COLO829 (cell line): ENCODE measurements at regions not wholly inside any gene's neighbourhood (a gene's known extent, or its start where the extent isn't known, plus 50 kb on each side); places are given as distances from the start of the nearest gene placed in this dataset.

Experiments
- DNase-seq: peaks from one replicate; pipeline ENCODE4 v3.0.0; 2012; ENCODE audit warnings: low spot score

DNA sequence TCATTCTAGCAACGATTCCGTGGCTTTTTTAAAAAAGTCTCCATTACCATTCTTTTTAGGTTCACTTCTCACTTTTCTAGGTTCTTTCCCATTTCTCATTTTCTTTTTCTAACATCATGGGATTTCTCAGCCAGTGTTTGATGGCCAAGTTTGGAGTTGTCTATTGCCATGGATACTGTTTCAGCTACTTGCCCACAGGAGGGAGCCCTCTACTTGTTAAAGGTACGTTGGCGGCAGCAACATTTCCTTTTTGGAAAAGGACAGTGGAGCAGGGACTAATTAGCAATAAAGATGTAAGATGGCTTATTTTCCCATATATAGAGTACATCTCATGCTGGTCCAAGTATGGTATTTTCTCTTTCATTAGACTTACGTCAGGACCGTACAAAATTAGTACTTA lies 2257.5 kb upstream of the C9orf72 start:
- DNase-seq, result peak; percentile 3

DNA sequence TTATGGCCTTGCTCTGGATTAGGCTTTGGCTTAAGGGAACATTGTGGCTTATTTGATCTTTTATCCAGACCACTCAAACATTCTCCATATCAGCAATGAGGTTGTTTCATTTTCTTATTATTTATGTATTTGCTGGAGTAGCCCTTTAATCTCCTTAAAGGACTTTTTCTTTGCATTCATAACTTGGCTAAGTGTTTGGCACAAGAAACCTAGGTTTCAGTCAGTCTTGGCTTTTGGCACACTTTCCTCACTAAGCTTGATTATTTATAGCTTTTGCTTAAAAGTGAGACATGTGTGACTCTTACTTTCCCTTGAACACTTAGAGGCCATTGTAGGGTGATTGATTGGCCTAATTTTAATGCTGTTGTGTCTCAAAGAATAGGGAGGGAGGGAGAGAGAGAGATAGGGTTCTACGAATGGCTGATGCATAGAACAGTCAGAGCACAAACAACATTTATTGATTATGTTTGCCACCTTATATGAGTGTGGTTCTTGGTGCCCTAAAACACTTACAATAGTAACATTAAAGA lies 2265.3 kb upstream of the C9orf72 start:
- DNase-seq, result no peak

DNA sequence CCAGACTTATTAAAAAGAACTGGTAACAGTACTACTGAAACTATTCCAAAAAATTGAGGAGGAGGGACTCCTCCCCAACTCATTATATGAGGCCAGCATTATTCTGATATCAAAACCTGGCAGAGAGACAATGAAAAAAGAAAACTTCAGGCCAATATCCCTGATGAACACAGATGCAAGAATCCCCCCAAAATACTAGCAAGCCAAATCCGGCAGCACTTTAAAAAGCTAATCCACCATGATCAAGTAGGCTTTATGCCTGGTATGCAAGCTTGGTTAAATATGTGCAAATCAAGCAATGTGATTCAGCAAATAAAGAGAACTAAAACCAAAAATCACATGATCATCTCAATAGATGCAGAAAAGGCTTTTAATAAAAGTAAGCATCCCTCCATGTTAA lies 2271.0 kb upstream of the C9orf72 start:
- DNase-seq, result no peak

DNA sequence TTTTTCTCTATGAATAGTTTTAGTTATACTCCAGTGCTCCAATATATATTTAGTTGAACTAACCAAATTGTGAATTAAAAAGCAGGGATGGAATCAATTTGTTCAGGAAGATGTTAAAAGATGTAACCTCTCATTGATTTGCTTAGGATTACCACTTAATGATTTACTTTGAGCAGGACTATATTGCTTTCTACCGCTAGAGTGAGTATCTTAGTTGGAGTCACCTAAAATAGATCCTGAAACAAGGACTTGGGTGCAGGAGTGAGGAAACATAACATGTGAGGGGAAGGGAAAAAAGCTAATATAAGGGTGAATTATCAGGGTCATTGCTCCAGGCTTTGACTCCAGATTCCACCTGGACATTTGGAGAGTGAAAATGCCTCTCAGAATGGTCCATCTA lies 2277.4 kb upstream of the C9orf72 start:
- no peak for DNase-seq

DNA sequence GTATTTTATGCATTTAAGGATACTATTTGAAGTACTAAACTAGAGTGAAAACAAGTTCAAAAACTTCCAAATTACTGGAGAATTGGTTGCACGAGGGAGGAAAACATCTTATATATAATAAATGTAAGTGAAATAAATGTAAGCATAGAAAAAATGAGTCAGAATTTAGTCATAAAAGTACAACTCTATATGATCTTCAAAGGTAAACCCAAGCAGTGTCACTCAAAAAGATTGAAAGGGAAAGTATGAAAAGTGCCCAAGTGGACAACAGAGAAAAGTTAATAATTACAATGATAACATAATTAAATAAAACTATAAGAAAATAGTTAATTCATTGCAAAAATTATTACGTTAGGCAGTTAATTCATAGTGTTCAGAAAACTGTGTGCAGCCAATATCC lies 2288.5 kb upstream of the C9orf72 start:
- no peak for DNase-seq

DNA sequence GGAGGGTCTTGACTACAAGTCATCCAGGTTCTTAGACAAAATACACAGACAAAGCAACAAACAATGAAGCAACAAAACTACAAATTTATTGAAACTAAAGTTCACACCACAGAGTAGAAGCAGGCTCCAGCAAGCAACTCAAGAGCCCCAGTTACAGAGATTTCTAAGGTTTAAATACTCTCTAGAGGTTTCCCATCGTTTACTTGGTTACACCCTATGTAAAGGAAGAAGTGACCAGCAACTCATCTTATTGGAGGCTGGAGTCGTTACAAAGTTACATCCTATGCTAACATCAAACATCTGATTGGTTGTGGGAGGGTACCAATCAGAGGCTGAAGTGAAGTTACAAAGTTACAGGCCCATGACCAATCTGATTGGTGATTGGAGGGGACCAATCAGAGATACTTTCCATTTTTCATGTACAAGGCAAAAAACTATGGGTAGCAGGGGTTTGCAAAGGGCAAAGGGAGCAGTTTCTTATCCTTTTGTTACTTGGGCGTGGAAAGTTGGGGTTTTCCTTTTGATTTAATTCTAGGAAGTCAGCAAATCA lies 2292.6 kb upstream of the C9orf72 start:
- DNase-seq, result no peak

DNA sequence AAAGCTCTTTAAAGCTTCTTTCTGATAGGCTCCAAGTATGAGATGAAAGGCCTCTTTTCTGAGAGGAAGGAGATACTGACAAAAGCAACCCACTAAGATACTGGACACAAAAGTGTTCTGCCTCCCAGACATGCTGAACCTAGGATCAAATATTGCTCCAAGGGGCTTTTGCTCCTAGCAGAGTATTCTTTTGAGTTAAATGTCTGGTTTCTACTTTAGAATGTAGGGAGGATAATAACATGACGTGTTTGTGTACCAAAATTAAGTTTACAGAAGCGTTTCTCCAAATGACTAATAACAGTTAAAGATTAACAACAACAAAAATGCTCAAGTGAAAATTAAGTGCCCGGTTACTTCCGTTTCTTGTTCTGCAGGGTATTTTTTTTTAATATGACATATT lies 2293.3 kb upstream of the C9orf72 start:
- DNase-seq, result no peak

DNA sequence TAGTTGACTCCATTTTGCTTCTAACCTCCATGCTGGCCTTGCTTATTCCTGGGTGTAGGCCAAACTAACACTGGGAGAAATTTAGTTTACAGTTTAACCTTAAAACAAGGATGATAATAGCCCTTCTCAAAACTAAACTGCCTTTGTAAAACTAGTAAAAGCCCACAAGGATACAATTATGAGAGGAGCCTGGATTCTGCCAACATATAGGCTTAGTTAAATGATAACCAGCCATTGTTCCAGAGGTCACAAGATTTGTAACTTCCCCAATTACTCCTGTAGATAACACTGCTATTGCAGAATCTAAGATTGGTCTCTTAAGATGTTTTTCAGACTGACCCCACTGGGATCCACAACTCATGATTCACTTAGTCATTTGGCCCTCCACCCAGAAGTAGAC lies 2300.3 kb upstream of the C9orf72 start:
- no peak for DNase-seq

DNA sequence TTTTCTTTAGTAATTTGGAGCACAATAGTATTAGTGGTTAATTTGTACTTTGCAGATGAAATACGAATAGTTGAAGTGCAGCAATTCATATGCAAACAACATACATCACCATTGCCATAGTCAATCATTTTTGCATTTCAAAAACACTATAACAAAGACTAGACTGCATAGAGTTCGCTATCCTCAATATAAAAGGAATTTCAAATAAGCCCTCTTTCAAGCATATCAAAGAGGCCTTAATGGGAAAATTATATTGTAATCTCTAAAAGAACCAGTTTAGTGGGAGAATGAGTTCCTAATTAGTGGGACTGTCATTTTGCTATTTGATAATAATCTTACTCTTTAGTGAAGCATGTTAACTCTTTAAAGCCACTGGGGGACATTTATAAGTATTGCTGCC lies 2302.3 kb upstream of the C9orf72 start:
- no peak for DNase-seq

DNA sequence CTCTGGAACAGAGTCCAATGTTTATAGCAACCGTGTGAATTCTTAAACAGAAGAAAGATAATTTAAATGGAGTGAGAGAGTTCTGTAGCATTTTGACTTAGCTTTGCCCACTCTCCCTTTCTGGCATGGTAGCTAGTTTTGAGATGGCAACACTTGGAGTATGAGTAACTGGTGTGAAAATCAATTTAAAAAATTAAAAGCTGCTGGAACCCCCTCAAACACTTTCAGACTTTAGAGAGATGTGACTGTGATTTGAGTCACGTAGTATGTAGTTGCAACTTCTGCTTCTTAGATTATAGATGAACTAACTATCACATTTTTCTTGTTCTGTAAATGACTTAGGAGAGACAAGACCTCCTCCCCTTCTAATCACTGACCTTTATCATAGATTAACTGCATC lies 2309.5 kb upstream of the C9orf72 start:
- DNase-seq, result no peak

DNA sequence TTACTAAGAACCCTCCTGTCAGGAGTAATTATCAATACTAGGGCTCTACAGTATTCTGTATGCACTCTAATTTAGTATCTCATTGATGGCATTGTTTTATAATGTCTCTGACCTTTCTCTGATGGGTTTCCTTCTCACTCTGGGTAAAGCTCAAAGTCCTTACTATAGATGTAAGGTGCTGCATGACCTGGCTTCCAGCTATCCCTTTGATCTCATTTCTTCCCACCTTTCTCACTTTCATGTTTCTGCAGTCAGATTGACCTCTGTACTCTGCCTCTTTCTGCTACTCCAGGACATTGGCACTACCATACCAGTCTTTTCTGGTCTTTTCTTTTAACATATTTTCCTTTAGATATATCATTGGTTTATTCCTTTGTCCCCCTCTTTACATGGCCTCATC lies 2332.8 kb upstream of the C9orf72 start:
- no peak for DNase-seq

DNA sequence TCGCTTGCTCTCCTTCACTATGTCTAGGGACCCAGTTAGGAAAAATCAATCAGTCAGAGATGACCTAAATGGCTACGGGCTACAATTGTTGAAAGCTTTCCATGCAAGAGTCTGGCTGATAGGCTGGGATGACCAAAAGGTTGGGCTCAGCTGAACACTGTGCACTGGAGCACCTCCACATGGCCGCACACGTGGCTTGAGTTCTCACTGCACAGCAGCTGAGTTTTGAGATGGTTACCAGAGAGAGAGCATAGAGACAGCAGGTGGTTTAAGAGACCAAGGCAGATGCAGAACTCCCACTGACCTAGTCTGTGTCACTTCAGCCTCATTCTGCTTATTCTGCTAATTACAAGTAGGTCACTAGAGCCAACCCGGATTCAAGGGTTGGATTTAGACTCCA lies 2354.8 kb upstream of the C9orf72 start:
- DNase-seq, result no peak

DNA sequence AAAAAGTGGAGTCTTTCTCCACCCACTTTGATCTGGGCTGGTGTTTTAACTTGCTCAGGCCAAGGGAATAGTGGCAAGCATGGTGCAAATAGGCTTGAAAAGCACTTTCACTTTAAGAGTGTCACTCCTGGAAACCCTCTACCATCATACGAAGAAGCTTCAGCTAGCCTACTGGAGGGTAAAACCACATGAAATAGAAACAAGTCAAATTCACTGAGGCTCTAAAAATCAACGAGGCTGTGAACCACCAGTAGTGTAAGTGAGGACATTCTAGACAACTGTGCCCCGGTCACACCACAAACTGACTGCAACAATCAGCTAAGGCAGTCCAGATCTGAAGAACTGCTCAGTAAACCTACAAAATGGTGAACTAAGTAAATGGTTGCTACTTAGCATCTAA lies 2366.3 kb upstream of the C9orf72 start:
- DNase-seq, result no peak

DNA sequence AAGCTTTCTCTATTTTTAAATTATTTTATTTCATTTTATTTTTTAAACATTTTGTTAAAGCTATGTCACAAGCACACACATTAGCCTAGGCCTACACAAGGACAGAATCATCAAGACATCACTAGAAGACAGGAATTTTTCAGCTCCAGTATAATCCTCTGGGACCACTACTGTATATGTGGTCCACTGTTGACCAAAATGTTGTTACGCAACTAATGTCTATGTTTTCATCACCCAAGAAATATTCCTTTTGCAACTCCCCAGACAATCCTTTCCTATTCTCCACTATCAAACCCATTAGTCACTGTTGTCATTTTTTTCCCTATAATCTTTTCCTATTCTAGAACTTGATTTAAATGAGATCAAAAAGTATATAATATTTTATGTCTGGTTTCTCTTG lies 2371.7 kb upstream of the C9orf72 start:
- DNase-seq, result no peak

DNA sequence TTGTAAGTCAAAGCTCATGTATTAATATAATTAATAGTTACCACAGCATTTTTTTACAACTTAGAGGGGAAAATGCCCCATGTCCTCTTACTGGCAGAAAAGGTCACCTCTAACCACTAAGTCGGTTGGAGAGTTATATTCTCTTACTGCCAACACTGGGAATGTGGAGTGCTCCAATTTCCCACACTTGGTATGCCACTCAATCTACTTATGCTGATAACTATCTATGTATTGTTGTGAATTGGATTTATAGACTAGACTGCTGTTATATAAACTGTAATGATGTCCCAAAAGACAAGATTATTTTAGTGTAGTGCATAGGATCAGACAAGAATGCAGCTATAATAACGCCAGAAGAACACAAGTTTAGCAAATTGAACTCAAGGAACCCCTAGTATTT lies 2385.2 kb upstream of the C9orf72 start:
- no peak for DNase-seq

DNA sequence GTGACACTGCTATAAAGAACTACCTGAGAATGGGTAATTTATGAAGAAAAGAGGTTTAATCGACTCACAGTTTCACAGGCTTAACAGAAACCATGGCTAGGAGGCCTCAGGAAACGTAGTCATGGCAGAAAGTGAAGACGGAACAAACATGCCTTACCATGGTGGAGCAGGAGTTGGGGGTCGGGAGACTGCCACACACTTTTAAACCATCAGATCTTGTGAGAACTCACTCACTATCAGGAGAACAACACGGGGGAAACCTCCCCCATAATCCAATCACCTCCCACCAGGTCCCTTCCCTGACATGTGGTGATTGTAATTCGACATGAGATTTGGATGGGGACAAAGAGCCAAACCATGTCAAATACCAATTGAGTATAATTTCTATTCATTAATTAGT lies 2392.6 kb upstream of the C9orf72 start:
- no peak for DNase-seq

DNA sequence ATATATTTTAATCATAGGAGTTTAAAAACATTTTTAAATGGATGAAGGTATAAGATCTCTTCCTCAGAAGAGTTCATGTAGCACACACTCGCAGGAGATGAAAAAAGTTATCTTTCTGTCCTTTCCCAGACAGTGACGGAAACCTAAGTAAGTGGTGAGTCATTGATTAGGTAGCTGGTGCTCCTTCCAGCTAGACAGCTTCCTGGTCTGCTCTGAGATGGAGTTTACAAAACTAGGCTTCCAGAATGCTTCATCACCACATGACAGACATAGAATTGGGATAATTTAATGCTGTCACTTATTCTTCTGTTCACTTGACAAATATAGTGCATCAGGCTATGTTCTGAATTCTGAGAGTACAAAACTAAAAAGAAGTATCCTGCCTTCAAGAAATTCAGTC lies 2393.0 kb upstream of the C9orf72 start:
- no peak for DNase-seq

DNA sequence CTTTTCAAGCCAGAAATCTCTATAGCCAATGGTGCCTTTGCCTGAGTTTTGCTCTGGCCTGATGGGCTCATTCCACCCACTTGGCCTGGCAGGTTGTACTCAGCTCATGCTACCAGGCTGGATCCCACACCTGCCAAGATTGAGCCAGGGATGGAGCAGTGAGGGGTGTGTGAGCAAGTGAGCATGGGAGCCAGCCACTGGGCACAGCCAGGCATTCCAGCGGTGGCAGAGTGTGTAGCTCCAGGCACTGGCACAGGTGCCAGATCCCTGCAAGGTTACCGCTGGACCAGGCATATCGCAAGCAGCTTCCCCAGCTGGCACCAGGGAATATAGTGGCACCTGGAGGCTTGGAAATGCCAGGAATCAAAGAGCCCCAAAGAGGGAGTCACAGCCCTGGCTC lies 2395.6 kb upstream of the C9orf72 start:
- no peak for DNase-seq

DNA sequence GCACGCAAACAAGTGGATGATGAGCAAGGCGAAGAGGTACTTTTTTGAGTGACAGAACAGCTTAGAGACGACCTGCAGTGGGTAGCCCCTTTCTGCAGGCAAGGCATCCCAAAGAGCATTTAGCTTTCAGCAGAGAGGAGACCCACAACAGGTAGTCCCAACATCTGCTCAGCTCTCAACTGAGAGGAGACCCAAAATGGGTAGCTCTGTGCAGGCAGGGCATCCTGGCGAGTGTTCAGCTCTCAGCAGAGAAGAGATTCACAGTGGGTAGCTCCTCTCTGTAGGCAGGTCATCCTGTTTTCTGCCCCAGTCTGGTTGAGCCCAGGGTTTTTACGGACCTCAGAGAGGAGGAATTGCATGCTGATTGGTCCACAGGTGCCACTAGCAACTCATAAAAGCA lies 2396.1 kb upstream of the C9orf72 start:
- DNase-seq, result no peak

DNA sequence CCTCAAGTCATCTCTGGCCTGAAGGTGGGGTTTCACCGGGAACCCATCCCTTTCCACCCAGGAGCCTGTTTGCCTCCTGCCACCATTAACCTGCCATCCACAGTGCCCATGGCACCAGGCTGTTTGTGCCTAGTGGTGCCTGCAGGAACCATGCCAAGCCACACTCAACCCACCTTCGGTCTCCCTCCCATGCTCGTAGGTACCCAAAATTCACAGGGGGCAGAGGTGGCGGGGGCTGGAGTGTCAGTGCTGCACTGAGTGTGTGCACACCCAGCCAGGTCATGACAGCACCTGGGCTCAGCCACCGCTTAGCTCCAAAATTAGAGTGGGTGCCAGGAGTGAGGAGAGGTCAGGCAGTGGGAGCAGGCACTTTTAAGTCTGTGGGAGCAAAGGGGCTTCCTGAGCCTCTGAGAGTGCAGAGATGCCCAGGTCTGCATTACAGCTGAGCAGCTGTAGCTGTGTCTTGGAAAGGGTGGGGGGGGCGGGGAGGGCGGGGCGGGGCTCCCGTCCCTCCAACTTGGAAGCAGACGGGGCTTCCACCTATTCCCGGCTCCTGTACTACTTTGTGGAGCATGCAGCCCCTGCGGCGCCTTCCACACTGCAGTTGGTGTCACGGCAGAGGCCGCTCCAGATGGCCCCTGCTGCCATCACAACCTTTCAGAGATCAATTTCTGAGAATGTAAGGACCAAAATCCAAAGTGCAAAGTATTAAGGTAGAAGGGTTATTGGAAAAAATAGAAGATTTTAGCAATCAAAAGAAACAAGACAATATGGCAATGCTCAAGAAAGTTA lies 2396.8 kb upstream of the C9orf72 start:
- DNase-seq, result no peak

DNA sequence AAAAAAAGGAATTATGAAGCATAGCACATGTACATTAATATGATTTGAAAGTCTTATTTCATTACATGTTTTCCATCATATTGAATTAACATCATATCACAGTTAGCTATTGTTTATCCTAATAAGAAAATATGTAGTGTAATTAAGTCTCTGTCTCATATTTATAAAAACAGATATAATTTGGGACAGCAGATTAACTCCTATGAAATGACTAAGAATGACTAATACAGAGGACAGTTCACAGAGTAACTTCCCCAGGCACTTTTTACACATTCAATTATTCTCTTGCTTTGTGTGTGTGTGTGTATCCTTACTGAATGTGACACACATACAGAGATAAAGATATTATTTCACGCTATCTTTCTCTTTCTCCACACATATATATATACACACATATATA lies 2400.9 kb upstream of the C9orf72 start:
- no peak for DNase-seq

DNA sequence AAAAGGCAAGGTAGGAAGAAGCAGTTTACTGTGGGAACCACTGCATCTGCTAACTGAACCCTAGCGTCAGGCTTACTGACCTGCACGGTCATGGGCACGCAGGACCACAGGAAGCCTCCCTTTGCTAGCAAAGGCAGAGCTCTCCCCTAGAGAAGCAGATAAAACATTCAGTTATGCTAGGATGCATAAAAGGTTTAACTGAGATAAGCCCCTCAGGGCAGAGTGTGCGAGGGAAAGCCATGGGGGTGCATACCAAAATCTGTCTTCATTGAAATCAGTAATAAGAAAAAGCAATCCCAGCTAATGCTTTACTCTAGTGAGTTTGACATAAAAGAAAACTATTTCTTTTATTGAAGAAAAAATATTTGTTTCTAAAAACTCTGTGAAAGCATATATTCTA lies 2403.7 kb upstream of the C9orf72 start:
- DNase-seq, result no peak

DNA sequence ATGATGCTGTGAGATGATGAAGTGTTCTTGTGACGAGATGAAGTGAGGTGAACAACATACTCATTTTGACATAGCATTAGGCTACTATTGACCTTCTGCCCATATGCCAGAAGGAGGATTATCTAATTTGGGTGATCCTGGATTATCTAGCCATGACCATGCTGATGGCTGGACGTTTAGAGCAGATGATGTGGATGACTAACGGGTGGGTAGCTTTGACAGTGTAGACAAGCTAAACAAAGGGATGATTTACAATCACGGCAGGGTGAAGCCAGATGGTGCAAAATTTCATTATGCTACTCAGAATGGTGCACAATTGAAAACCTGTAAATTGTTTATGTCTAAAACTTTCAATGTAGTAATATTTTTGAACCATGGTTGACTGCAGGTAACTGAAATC lies 2403.4 kb upstream of the ACO1 start:
- no peak for DNase-seq

DNA sequence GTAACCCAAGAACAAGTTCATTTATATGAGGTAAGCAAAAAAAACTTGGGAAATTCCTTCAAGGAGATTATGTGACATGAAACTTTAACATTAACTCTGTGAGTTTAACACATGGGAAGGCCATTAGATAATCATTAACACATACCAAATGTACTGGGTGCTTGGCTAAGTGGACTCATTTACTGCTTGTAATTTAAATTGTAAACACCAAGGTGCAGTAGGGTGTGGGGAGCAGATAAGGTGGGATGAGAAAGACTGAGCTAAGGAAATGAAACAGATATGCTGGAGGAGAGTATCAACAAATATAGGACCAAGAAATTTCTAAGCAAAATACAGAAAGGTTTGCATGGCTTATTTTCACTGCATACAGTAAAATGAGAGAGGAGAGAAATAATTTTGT lies 2384.8 kb upstream of the ACO1 start:
- DNase-seq, result no peak
